ENCODE measurements at regions not wholly inside any gene's neighbourhood (a gene's known extent, or its start where the extent isn't known, plus 50 kb on each side); places are given as distances from the start of the nearest gene placed in this dataset.
"Not testable (repeated sequence)": the region's sequence is repeated elsewhere in the genome, so short reads cannot be mapped to it uniquely, and the experiment has no call there.

- POLR2A ChIA-PET, result no interaction called here
- Histone ChIP-seq H2AFZ (ENCODE audit: insufficient read depth, low read depth, low read length, poor library complexity, severe bottlenecking) (no peak overlapping the region), H3K9me3 (ENCODE audit: control extremely low read depth in 1 of 3, control insufficient read depth in 2 of 3, insufficient read depth in 1 of 3, low read length in 2 of 3) (no peaks in the 10 kb centered on the region), H3K27me3 (replicated peaks in 1 of 4; ENCODE audit: control extremely low read depth in 1 of 4, control insufficient read depth in 3 of 4, insufficient read depth in 4 of 4, low read length in 3 of 4) (no peaks in the 10 kb centered on the region), H3K4me2 (replicated peaks; ENCODE audit: low read depth, low read length, poor library complexity, severe bottlenecking) (no peak overlapping the region), H3K27ac (ENCODE audit: low read length in 2 of 2) (no peak overlapping the region), H3K9ac (ENCODE audit: low read length) (no peak overlapping the region), H3K36me3 (replicated peaks in 1 of 2; ENCODE audit: control extremely low read depth in 1 of 2, control insufficient read depth in 1 of 2, extremely low read depth in 1 of 2, insufficient read depth in 2 of 2, low read length in 1 of 2) (no peaks in the 10 kb centered on the region), H3K4me1 (ENCODE audit: control insufficient read depth in 2 of 2, insufficient read depth in 2 of 2, low read length in 2 of 2) (no peaks in the 10 kb centered on the region), H3K79me2 (ENCODE audit: control insufficient read depth, insufficient read depth, low read length) (no peaks in the 10 kb centered on the region), H3K4me3 (ENCODE audit: control extremely low read depth in 1 of 5, extremely low read depth in 1 of 5, insufficient read depth in 1 of 5, low read depth in 2 of 5, low read length in 4 of 5) (no peak overlapping the region), H4K20me1 (ENCODE audit: control insufficient read depth, insufficient read depth, low read length, poor library complexity, severe bottlenecking) (no peaks in the 10 kb centered on the region)
- no CpG with 5 or more reads among the region's 2 CpGs for WGBS (ENCODE audit: insufficient coverage)
- H3K4me3 Mint-ChIP-seq, result no peak overlapping the region
- intact Hi-C loops (cut with micrococcal nuclease), result no loop called here
- H3K9me3 Mint-ChIP-seq (ENCODE audit: insufficient read depth), result no peaks in the 10 kb centered on the region
- ATAC-seq (ENCODE audit: low read depth) (no peak), DNase-seq (no peak)
- H3K4me1 Mint-ChIP-seq, result no peaks in the 10 kb centered on the region
- H3K27me3 Mint-ChIP-seq, result peaks cover 13% of the 10 kb centered on the region
- CTCF ChIA-PET, result no interaction called here
- TF ChIP-seq CTCF (IDR thresholded peaks at IDR 0.05), result no peak
- no peak for TF ChIP-seq EZH2 (IDR thresholded peaks at IDR 0.05; ENCODE audit: borderline replicate concordance, insufficient read depth, low read depth, low read length, poor library complexity, severe bottlenecking)
- no peak overlapping the region for H3K27ac Mint-ChIP-seq
Observed at GRCh38 chr3:151526757-151527156, 65.9 kb upstream of the IGSF10 start.

GRCh38 chr3:151520105-151520504, 59.2 kb upstream of the IGSF10 start:
- Histone ChIP-seq H3K4me2 (replicated peaks; ENCODE audit: low read depth, low read length, poor library complexity, severe bottlenecking) (no peak overlapping the region), H3K4me1 (ENCODE audit: control insufficient read depth in 2 of 2, insufficient read depth in 2 of 2, low read length in 2 of 2) (no peaks in the 10 kb centered on the region), H3K79me2 (ENCODE audit: control insufficient read depth, insufficient read depth, low read length) (no peaks in the 10 kb centered on the region), H3K36me3 (replicated peaks in 1 of 2; ENCODE audit: control extremely low read depth in 1 of 2, control insufficient read depth in 1 of 2, extremely low read depth in 1 of 2, insufficient read depth in 2 of 2, low read length in 1 of 2) (no peaks in the 10 kb centered on the region), H3K9ac (ENCODE audit: low read length) (no peak overlapping the region), H3K4me3 (ENCODE audit: control extremely low read depth in 1 of 5, extremely low read depth in 1 of 5, insufficient read depth in 1 of 5, low read depth in 2 of 5, low read length in 4 of 5) (no peak overlapping the region), H4K20me1 (ENCODE audit: control insufficient read depth, insufficient read depth, low read length, poor library complexity, severe bottlenecking) (no peaks in the 10 kb centered on the region), H3K27me3 (replicated peaks in 1 of 4; ENCODE audit: control extremely low read depth in 1 of 4, control insufficient read depth in 3 of 4, insufficient read depth in 4 of 4, low read length in 3 of 4) (no peaks in the 10 kb centered on the region), H2AFZ (ENCODE audit: insufficient read depth, low read depth, low read length, poor library complexity, severe bottlenecking) (no peak overlapping the region), H3K27ac (ENCODE audit: low read length in 2 of 2) (no peak overlapping the region), H3K9me3 (ENCODE audit: control extremely low read depth in 1 of 3, control insufficient read depth in 2 of 3, insufficient read depth in 1 of 3, low read length in 2 of 3) (peaks cover 0 to 3% (median 0%) of the 10 kb centered on the region in 3 donors)
- POLR2A ChIA-PET, result no interaction called here
- peaks cover 12% of the 10 kb centered on the region for H3K27me3 Mint-ChIP-seq
- CTCF ChIA-PET, result no interaction called here
- TF ChIP-seq EZH2 (IDR thresholded peaks at IDR 0.05; ENCODE audit: borderline replicate concordance, insufficient read depth, low read depth, low read length, poor library complexity, severe bottlenecking), result no peak
- TF ChIP-seq CTCF (IDR thresholded peaks at IDR 0.05), result no peak
- no peaks in the 10 kb centered on the region for H3K4me1 Mint-ChIP-seq
- no peak overlapping the region for H3K27ac Mint-ChIP-seq
- no peak overlapping the region for H3K4me3 Mint-ChIP-seq
- intact Hi-C loops (cut with micrococcal nuclease), result no loop called here
- H3K9me3 Mint-ChIP-seq (ENCODE audit: insufficient read depth), result peaks cover 5% of the 10 kb centered on the region
- ATAC-seq (ENCODE audit: low read depth) (no peak), DNase-seq (no peak)
- WGBS (ENCODE audit: insufficient coverage), result no CpG with 5 or more reads among the region's 1 CpG

- H3K9ac ChIP-seq (ENCODE audit: low read length); H3K9me3 ChIP-seq (ENCODE audit: control extremely low read depth in 1 of 3, control insufficient read depth in 2 of 3, insufficient read depth in 1 of 3, low read length in 2 of 3); CTCF ChIA-PET; H3K4me3 Mint-ChIP-seq; H3K27ac ChIP-seq (ENCODE audit: low read length in 2 of 2); H3K4me1 ChIP-seq (ENCODE audit: control insufficient read depth in 2 of 2, insufficient read depth in 2 of 2, low read length in 2 of 2); H3K4me2 ChIP-seq (replicated peaks; ENCODE audit: low read depth, low read length, poor library complexity, severe bottlenecking); POLR2A ChIA-PET; H3K4me3 ChIP-seq (ENCODE audit: control extremely low read depth in 1 of 5, extremely low read depth in 1 of 5, insufficient read depth in 1 of 5, low read depth in 2 of 5, low read length in 4 of 5); H3K27ac Mint-ChIP-seq; H3K9me3 Mint-ChIP-seq (ENCODE audit: insufficient read depth); H3K79me2 ChIP-seq (ENCODE audit: control insufficient read depth, insufficient read depth, low read length); DNase-seq; H2AFZ ChIP-seq (ENCODE audit: insufficient read depth, low read depth, low read length, poor library complexity, severe bottlenecking); H3K4me1 Mint-ChIP-seq; H3K36me3 ChIP-seq (replicated peaks in 1 of 2; ENCODE audit: control extremely low read depth in 1 of 2, control insufficient read depth in 1 of 2, extremely low read depth in 1 of 2, insufficient read depth in 2 of 2, low read length in 1 of 2); intact Hi-C loops (cut with micrococcal nuclease); H3K27me3 ChIP-seq (replicated peaks in 1 of 4; ENCODE audit: control extremely low read depth in 1 of 4, control insufficient read depth in 3 of 4, insufficient read depth in 4 of 4, low read length in 3 of 4); H4K20me1 ChIP-seq (ENCODE audit: control insufficient read depth, insufficient read depth, low read length, poor library complexity, severe bottlenecking); ATAC-seq (ENCODE audit: low read depth); H3K27me3 Mint-ChIP-seq: not testable (repeated sequence)
- no CpG with 5 or more reads among the region's 2 CpGs for WGBS (ENCODE audit: insufficient coverage)
Observed at GRCh38 chr3:151511433-151511832, 50.6 kb upstream of the IGSF10 start.
